T follicular helper cell (primary cell): ENCODE measurements at regions not wholly inside any gene's neighbourhood (a gene's known extent, or its start where the extent isn't known, plus 50 kb on each side); places are given as distances from the start of the nearest gene placed in this dataset.

Experiments used
- DNase-seq: peaks from one replicate; pipeline ENCODE4 v3.0.0-alpha.2; 2020; ENCODE audit warnings: low read depth

DNA sequence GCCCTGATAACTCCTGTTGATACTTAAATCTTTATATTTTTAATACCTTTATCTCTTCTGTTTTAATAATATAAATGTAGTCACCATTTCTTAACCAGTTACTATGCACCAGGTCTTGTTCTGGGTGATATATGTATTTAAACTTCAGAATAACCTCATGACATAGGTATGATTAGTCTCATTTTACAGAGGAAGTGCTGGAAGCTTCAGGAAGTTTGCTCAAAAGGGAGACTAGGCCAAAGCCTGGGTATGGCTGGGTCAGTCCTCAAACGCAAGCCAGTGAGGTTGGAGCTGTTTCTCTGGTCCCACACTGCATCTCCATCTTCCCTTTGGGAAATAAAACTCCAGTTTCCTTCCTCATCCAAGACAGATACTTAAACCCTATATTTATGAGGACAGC is 204.7 kb upstream of the TANK start:
- DNase-seq, result no peak

DNA sequence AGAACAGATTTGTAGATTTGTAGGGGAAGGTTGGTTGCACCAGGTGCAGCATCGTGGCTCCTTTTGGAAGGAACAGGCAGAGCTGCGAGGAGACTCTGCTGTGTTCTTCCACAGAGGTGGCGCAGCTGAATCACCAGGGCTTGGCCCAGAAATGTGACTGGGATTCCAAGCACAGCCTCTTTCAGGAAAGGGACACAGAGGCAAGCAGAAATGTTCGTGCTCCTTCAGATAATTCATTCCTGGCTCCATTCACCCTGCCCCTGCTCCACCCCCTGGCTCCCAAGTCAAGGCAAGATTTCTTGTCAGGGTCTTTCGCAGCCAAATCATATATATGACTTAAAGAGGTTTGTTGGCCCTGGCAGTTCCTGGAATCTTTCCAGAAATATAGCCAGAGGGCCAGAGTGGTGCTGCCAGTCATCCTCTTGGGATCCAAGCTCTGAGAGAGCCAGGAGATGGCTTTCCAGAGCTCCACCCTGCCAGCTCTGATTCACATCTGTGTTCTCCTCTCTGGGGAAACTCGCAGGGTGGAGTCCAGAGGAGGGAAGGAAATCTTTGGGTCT is 203.9 kb upstream of the TANK start:
- no peak for DNase-seq

DNA sequence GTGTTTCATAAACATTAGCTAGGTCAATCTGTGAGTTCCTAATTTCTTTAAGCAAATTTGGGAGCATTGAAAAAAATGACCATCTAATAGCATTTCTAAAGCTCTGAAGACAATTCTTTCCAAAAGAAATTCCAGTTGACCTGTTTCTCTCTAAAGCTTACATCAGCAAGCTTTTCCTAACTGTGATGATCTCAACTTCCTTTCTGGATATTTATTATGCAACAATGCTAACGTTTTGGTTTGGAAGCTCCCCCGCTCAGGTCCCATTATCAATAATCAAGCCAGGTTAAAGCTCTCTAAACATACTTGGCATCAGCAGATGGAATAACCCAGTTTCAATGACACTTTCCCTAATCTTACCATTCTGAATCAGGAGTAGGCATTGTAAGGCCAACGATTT is 196.3 kb upstream of the TANK start:
- DNase-seq, result no peak

DNA sequence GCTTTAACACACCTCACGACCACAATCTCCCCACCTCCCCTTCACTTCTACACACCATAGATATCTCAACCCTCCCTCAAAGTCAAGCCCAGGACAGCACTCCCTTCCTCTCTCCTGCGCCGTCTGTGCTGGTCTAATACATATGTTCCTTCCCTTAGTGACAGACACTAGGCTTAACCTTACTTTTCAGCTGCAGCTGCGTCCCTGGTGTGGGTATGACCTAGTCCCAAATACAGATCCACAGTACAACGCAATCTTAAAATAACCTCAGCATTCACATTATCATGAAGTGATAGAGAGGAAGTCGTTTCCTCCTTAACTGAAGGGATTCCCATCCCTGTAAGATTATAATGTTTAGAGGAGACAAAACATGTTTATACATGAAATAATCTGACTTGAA is 192.7 kb upstream of the TANK start:
- DNase-seq, result no peak

DNA sequence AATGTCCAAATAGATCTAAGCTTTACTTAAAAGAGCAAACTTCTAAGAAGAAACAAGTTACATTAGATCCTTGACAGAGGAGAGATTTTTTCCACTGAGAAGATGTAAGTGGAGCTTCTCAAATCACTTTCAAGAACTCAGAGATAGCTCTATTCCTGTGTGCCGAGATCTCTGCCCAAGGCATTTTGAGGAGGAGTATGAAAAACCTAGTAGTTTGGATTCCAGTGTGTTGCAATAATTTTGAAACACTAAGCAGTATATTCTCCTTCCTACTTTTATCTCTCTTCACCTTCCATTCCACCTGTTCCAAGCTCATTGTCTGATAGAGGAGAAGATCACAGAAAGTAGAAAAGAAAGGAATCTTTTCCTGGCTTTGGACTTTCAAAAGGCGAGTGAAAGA is 192.0 kb upstream of the TANK start:
- no peak for DNase-seq

DNA sequence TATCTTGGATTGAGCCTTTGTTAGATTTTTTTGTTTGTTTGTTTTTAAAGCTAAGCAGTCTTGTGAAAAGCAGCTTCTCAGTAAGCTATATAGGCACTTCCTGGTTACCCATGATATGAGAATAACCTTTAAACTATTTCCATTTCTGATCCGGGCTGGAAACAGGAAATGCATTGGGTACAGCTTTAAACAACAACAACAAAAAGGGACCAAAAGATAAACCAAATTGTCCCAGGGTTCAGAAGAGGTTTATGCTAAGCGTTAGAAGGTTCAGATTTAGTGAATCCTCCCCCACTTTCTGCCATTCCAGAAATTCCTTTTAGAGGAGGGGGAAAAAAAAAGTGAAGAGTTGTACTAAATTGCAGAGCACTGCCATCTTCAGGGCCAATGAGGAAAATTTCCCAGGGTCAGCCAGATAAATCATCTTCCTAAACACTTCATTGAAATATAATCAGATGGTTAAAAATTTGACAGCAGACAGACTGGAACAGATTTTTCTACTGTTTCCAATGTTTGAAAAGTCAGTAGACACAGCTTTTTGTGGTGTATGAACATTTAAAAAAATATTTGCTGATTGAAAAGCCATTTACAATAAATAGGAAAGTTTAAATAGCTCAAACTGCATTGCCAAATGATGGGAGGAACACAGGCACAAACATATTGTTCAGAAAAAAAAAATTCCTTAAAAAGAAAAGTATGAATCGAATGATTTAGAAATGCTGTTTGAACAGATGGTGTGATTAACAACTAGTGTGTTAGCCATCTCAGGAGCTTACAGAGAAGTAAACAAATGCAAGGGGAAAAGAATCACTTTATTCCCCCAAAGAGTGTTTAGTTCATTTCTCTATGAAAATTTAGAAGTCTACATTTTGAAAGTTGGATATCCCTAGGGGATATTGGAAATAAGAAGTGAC is 189.9 kb upstream of the TANK start:
- no peak for DNase-seq

DNA sequence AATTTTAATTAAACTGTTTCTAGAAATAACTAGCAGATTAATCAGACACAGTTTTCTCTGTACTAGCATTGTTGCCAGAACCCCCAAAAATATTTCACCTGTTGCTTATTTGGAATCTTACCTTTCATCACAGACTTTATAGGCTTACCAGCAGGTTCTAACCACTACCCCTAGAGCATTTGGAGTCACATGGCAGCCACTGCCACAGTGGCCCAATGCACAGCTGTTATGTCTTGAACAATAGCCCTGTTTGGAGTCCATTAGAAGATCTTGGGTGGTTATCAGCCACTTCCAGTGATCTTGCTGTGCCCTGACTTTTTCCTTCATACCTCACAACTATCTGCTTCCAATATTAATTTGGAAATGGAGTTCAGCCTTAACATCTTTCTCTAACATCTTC is 186.2 kb upstream of the TANK start:
- no peak for DNase-seq

DNA sequence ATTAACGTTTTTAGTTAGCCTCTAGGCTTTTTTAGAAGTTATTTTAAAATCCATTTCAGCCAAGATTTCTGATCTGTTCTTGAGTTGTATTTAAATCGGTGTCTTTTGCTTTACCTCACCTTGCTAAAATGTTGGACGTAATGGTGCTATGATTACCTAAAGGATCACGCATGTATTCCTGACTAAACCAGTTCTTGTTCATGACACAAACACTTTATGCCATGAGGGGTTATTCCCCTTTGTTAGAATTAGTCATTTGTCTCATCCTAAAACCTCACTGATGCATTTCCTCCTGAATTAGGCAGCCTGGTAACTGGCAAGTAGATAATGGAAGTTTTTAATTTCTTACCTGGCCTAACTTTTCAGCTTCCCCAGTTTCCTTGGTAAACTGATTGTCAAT is 185.4 kb upstream of the TANK start:
- DNase-seq, result no peak

DNA sequence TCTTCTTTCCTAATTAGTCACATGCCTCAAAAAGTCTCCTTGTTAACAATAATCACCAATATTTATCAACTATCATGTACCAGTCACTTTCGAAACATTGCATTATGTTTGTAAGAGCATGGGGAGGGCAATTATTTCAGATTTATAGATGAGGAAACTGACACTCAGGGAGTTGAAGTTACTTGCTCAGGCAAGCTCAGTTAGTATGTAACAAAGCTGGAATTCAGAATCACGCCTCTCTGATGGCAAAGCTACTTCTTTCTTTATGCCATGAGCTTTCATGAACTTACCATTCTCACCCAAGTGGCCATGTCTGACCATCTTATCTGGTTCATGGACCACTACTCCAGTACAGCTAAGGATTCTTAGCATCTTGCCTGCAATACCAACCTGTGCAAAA is 183.4 kb upstream of the TANK start:
- no peak for DNase-seq

DNA sequence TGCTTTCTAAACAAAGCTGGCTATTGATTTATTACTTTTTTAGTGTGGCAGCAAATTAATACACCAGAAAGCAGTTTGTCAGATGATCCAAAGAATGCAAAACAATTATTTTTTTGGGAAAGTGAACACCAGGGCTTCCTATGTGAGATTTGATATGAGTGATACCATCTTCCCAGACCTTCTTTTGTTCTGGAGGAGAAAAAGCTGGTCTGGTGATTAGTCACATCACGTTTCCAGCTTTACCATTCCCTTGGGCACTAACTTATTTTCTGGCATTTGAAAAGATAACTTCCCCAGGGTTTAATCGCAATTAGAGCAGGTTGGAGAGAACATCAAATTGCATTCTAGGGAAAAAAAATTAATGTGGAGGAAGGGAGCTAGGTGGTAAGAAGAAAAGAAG is 182.9 kb upstream of the TANK start:
- no peak for DNase-seq

DNA sequence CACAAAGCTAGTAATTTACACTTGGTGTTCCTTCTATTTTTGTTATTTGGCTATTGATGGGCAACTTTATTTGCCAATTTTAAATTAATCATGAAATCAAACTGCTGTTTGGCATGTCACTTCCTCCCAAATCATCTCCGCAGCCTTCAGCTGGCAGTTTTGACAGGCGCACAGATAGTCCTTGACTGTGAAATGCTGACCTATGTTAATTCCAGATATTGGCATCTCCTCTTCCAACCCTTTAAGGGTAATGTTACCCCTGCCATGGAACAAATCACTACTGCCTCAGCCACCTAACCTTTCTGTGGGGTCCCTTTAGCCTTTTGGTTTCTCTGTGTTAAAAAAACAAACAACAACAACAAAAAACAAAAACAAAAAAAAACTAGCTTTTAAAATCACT is 182.4 kb upstream of the TANK start:
- DNase-seq, result no peak

DNA sequence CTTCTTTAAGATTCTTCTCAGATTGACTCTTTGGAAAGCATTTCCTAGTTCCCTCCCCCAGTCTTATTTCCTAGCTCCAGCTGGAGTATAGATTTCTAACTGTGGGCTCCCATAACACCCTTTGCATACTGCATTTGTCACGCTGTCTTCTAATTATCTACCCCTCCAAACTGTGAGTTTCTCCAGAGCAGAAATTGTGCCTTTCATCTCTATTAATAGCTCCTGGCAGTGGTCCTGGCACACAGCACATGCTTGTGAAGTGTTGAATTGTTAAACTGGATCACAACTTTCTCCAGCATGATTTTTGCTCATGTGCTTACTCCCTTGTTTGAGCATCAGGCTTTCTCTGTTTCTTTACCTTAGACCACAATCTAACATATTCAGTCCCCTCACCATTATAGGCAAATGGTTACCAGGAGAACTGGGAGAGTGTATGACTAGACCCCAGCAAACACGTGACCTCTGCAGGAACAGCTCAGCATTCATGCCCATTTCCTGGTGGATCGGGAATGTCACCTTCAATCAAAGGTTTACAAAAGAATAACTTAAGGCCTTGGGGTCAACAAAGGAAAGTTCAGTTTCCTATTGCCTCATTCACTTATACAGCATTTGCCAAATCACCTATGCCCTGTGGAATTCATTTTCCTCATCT is 175.7 kb upstream of the TANK start:
- no peak for DNase-seq

DNA sequence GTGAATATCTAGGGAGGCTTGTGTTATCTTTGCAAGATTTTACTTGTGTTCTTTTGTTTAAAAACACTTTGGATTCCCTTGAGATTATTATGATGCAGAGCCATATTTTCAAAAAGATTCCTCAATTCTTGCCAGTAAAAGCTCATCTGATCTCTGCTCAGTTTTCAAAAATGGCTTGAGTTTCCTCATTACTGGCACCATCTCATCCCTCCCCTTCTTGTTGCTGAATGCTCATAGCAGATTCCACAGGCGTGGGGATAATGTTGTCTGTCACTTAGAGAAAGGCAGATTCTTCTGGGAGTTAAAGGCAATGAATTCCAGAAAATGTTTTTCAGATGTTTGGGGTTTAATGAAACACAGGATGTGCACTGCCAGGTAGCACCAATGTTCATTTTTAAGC is 170.4 kb upstream of the TANK start:
- DNase-seq, result no peak

DNA sequence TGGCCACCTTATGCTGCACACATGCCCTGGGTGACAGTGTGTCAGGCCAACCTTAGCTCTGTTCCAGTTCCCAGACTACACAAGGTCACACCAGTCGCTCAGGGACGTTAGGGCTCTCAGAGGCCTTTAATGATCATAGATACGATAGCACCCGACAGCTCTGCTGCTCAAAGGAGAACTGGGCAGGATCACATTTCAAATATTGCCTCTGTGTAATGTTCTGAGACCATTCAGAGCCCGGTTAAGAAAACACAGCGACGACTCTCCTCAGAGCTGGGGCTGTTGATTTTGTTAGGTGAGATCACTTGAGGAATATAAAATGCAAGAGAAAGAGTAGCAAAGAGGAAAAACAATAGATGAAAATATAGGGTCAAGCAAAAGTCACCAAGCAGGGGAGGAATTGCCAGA is 166.6 kb upstream of the TANK start:
- DNase-seq, result no peak

DNA sequence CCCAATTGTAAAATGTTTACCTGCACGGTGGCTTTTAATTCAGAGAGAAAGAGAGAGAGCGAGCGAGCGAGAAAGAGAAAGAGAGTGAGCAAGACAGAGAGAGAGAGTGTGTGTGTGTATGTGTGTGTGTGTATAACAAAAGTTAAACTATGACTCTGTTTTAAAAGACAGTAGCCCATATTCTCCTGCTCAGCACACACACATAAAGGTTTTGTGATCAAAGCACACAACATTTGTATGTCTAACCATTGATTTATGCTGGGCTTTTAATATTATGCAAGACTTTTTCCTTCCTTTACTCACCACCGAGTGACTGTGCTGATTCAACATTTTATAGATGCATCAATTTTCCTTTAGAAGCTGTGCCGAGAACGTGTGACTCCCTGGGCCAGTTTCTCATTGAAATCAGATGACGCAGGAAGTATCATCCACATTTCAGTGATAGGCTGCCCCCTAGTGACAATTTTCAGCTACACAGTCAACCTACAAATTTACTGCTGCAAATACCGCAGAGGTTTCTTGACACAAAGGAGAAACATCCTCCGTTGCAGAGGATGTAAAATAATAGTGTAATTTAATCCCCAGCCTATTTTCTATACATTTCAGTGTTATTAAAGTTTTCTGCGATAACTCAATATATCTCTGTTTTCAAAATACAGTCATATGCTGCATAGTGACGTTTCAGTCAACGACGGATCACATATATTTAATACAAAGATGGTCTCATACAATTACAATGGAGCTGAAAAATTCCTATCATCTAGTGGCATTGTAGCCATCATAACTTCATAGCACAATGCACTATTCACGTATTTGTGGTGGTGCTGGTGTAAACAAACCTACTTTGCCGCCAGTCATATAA is 165.9 kb upstream of the TANK start:
- DNase-seq, result peak; percentile 58

DNA sequence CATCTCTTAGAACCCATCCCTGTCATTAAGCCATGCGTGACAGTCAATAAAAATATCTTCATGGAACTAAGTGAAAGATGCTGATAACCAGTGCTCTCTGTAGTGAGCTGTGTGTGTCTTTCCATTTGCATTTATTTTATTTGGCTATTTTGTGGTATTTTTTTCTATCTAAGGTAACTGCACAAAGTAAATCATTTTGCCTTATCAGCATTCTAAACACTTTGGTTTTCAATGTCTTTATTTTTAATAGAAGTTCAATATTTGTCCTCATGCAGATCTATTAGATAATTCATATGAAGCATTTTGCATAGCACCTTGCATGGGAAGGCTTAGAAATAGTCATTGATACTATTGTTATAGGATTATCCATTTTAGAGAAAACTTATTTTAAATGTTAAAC is 163.6 kb upstream of the TANK start:
- DNase-seq, result no peak

DNA sequence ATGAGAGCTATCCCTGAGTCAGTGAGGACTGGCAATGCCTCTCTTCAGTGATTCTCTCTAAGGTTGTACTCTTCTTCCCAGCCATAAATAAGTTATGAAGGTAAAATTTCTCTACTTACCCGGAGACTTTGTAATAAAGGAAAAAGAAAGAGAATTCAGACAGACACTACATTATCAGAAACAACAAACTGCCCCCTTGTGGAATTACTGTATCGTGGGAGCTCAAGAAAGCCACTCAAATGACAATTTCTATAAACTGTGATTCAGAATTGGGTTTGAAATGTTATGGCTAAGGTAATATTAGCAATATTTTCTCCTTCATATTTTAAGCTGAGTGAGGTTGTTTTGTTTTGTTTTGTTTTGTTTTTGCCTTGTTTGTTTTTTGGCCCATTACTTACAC is 155.8 kb upstream of the TANK start:
- DNase-seq, result no peak

DNA sequence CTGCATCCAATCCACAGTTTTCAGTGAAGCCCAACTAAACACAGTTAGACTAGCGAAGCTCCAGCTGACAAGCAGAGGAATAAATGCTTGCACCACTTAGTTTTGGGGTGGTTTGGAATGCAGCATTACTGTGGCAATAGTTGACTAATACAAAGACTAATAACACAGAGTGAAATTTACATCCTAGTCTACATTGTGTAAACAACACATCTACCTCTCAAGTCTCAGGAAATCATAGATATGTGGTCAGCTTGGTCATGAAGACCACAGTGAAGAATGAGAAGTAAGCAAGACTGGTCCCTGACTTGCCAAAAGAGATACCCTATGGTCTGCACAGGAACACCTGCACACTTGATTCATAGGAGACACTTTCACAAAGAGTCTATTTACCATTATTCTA is 155.1 kb upstream of the TANK start:
- DNase-seq, result no peak

DNA sequence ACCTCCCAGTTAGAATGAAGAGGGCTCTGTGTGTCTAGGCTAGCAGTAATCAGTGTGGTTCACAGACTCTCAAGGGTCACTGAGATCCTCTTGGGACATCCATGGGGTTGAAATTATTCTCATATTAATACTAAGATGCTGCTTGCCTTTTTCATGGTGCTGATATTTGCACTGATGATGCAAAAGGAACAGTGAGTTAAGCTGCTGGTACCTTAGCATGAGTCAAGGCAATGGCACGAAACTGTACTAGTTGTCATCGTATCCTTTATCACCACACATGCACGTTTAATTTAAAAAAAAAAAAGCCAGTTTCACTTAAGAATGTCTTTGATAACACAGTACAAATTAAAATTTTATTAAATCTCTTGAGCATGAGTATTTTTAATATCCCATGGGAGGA is 151.9 kb upstream of the TANK start:
- no peak for DNase-seq

DNA sequence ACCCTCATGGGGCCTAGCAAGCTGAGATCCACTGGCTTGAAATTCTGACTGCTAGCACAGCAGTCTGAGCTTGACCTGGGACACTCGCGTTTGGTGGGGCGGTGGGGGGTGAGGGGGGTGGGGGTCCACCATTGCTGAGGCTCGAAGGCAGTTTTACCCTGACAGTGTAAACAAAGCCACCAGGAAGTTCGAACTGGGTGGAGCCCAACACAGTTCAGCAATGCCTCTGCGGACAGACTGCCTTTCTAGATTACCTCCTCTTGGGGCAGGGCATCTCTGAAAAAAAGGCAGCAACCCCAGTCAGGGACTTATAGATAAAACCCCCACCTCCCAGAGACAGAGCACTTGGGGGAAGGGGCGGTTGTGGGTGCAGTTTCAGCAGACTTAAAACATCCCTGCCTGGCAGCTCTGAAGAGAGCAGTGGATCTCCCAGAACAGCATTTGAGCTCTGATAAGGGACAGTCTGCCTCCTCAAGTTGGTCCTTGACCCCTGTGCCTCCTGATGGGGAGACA is 149.7 kb upstream of the TANK start:
- DNase-seq, result no peak

DNA sequence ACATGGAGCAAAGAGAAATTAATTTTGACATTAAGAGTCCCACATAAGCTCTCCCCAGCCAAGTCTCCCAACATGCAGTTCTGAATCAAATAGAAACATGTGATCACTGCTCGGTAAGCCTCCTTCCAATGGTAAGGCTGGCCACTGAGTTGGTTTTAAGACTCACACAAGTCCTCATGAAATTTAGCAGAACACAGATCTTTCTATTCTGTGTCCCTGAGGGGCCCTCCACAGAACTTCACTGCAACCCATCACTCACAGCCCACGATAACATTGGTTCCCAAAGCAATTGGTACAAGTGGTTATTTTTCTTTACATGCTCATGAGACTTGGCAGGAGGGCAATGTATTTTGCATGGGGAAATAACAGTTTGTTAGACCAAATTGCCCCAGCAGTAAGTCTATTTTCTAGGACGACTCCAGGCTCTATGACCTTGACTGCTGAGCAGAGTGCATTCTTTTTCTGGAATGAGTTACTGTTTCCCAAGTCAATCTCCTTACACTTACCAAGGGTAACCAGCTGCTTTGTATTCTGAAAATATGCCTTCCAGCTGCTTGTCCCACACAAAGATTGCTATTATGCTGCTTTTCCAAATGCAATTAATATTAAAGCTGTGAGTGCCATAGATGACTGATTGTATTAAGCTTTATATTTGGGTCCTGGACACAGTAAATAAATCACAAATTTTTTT is 142.3 kb upstream of the TANK start:
- no peak for DNase-seq

DNA sequence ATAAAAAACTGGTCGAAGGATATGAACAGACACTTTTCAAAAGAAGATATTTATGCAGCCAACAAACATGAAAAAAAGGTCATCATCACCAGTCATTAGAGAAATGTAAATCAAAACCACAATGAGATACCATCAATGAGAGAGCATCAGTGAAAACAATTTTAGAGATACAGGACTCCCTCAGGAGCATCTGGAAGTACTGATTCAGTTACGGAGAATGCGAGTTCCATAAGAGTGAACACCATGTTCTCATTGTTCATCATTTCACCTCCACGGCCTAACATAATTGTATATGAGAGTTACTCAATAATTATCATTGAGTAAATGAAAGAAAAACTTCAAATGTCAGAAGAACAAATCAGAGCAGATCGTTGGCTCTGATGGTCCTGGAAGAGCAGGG is 140.9 kb upstream of the TANK start:
- no peak for DNase-seq
